ENCODE measurements at regions not wholly inside any gene's neighbourhood (a gene's known extent, or its start where the extent isn't known, plus 50 kb on each side); places are given as distances from the start of the nearest gene placed in this dataset.
"Not testable (repeated sequence)": the region's sequence is repeated elsewhere in the genome, so short reads cannot be mapped to it uniquely, and the experiment has no call there.

GRCh38 chr3:112765531-112765930 lies 81.1 kb downstream of the CD200R1L start:
- DNase-seq = no peak

- no peak for DNase-seq
These were observed 83.4 kb downstream of the CD200R1L start for GRCh38 chr3:112763258-112763657.

- DNase-seq = no peak
These were observed 85.5 kb downstream of the CD200R1L start for GRCh38 chr3:112761062-112761638.

GRCh38 chr3:112759681-112760080 lies 87.0 kb downstream of the CD200R1L start:
- no peak for DNase-seq

- no peak for DNase-seq
These were observed 87.5 kb downstream of the CD200R1L start for GRCh38 chr3:112759210-112759609.

- DNase-seq = no peak
These were observed 89.5 kb downstream of the CD200R1L start for GRCh38 chr3:112757197-112757596.

- no peak for DNase-seq
These were observed 90.6 kb downstream of the CD200R1L start for GRCh38 chr3:112755845-112756613.

GRCh38 chr3:112755046-112755445 lies 91.6 kb downstream of the CD200R1L start:
- not testable (repeated sequence) for DNase-seq

GRCh38 chr3:112751564-112752512 lies 94.8 kb downstream of the CD200R1L start:
- DNase-seq = no peak

- no peak for DNase-seq
These were observed 95.6 kb downstream of the CD200R1L start for GRCh38 chr3:112751061-112751460.

GRCh38 chr3:112747624-112748023 lies 99.0 kb downstream of the CD200R1L start:
- no peak for DNase-seq

- no peak for DNase-seq
These were observed 99.9 kb downstream of the CD200R1L start for GRCh38 chr3:112746675-112747280.

GRCh38 chr3:112745567-112746248 lies 101.0 kb downstream of the CD200R1L start:
- no peak for DNase-seq

- no peak for DNase-seq
These were observed 101.7 kb downstream of the CD200R1L start for GRCh38 chr3:112744825-112745566.

GRCh38 chr3:112744106-112744505 lies 102.6 kb downstream of the CD200R1L start:
- no peak for DNase-seq

GRCh38 chr3:112742934-112743333 lies 102.0 kb upstream of the CCDC80 start:
- DNase-seq = no peak

- DNase-seq = no peak
These were observed 101.0 kb upstream of the CCDC80 start for GRCh38 chr3:112741983-112742382.

- DNase-seq = no peak
These were observed 99.9 kb upstream of the CCDC80 start for GRCh38 chr3:112740835-112741234.

- no peak for DNase-seq
These were observed 98.5 kb upstream of the CCDC80 start for GRCh38 chr3:112739252-112739965.

- DNase-seq = no peak
These were observed 97.4 kb upstream of the CCDC80 start for GRCh38 chr3:112738366-112738765.
